Neuronal stem cell (in vitro differentiated cells): ENCODE measurements at regions not wholly inside any gene's neighbourhood (a gene's known extent, or its start where the extent isn't known, plus 50 kb on each side); places are given as distances from the start of the nearest gene placed in this dataset.

Experiments used
- DNase-seq: peaks from one replicate; pipeline ENCODE4 v3.0.0-alpha.2; 2013; ENCODE audit warnings: low spot score
- H2AFZ ChIP-seq: one replicate; pipeline ENCODE4 v1.6.1; 2013; ENCODE audit warnings: mild to moderate bottlenecking, low read length, inconsistent platforms
- H2AK5ac ChIP-seq: 2 replicates; pipeline ENCODE4 v1.6.1; 2013; ENCODE audit warnings: low read depth, mild to moderate bottlenecking, inconsistent platforms, low read length, moderate library complexity, mixed read lengths
- H2BK120ac ChIP-seq: 2 replicates; pipeline ENCODE4 v1.6.1; 2013; ENCODE audit warnings: low read depth, mild to moderate bottlenecking, inconsistent platforms, low read length, moderate library complexity, mixed read lengths
- H2BK12ac ChIP-seq: one replicate; pipeline ENCODE4 v1.6.1; 2013; ENCODE audit warnings: low read length, inconsistent platforms
- H2BK15ac ChIP-seq: 2 replicates; pipeline ENCODE4 v1.6.1; 2013; ENCODE audit warnings: mild to moderate bottlenecking, low read length, inconsistent platforms, mixed read lengths
- H2BK5ac ChIP-seq: one replicate; pipeline ENCODE4 v1.6.1; 2013; ENCODE audit warnings: inconsistent platforms, mild to moderate bottlenecking, low read length, moderate library complexity
- H3K14ac ChIP-seq: one replicate; pipeline ENCODE4 v1.6.1; 2013; ENCODE audit warnings: low read length, inconsistent platforms
- H3K18ac ChIP-seq: 2 replicates; pipeline ENCODE4 v1.6.1; 2013; ENCODE audit warnings: low read length, inconsistent platforms
- H3K23ac ChIP-seq: 2 replicates; pipeline ENCODE4 v1.6.1; 2013; ENCODE audit warnings: low read depth, mild to moderate bottlenecking, mixed read lengths, low read length, inconsistent platforms; ENCODE audit not compliant: poor library complexity
- H3K27ac ChIP-seq: replicated peaks from 3 replicates; pipeline ENCODE4 v1.5.1; 2013; ENCODE audit warnings: low read length, inconsistent platforms
- H3K27me3 ChIP-seq, 3 experiments: 2 replicates each; pipeline ENCODE4 v1.6.1; 2013; ENCODE audit warnings: low read length in 3 of 3, mild to moderate bottlenecking in 2 of 3, inconsistent platforms in 1 of 3, low read depth in 1 of 3, mixed read lengths in 1 of 3, moderate library complexity in 1 of 3; ENCODE audit not compliant: control insufficient read depth in 3 of 3, insufficient read depth in 3 of 3
- H3K36me3 ChIP-seq, 2 donors: replicated peaks in 1 of 2; 2 replicates each; pipeline ENCODE4 v1.6.1; 2013; ENCODE audit warnings: low read length in 2 of 2; ENCODE audit not compliant: control insufficient read depth in 2 of 2, insufficient read depth in 2 of 2
- H3K4ac ChIP-seq: 2 replicates; pipeline ENCODE4 v1.6.1; 2013; ENCODE audit warnings: inconsistent platforms, mild to moderate bottlenecking, low read length, moderate library complexity
- H3K4me1 ChIP-seq, 2 donors: 1 replicate in 1 of 2; 2 replicates in 1 of 2; pipeline ENCODE4 v1.6.1; 2013; ENCODE audit warnings: low read length in 2 of 2, low read depth in 1 of 2; ENCODE audit not compliant: control insufficient read depth in 2 of 2, insufficient read depth in 1 of 2
- H3K4me2 ChIP-seq: one replicate; pipeline ENCODE4 v1.6.1; 2013; ENCODE audit warnings: mild to moderate bottlenecking, low read length, inconsistent platforms; ENCODE audit not compliant: insufficient read depth, poor library complexity, severe bottlenecking
- H3K4me3 ChIP-seq, 2 donors: 2 replicates each; pipeline ENCODE4 v1.5.1; 2013; ENCODE audit warnings: low read length in 2 of 2, mild to moderate bottlenecking in 2 of 2, inconsistent platforms in 1 of 2, moderate library complexity in 1 of 2
- H3K79me1 ChIP-seq: one replicate; pipeline ENCODE4 v1.6.1; 2013; ENCODE audit warnings: low read depth, mild to moderate bottlenecking, inconsistent platforms, low read length, moderate library complexity
- H3K9ac ChIP-seq: one replicate; pipeline ENCODE4 v1.6.1; 2013; ENCODE audit warnings: mild to moderate bottlenecking, low read depth, low read length, inconsistent platforms; ENCODE audit not compliant: poor library complexity
- H3K9me3 ChIP-seq, 2 donors: replicated peaks in 1 of 2; 2 replicates each; pipeline versions ENCODE3 to v1.6.1; 2013; ENCODE audit warnings: low read length in 2 of 2, mild to moderate bottlenecking in 2 of 2, inconsistent platforms in 1 of 2, low read depth in 1 of 2, mixed read lengths in 1 of 2, moderate library complexity in 1 of 2; ENCODE audit not compliant: control insufficient read depth in 2 of 2, insufficient read depth in 1 of 2
- H4K8ac ChIP-seq: one replicate; pipeline ENCODE4 v1.6.1; 2013; ENCODE audit warnings: low read depth, mild to moderate bottlenecking, inconsistent platforms, low read length, moderate library complexity
- H4K91ac ChIP-seq: one replicate; pipeline ENCODE4 v1.6.1; 2013; ENCODE audit warnings: low read length, low read depth, mild to moderate bottlenecking, inconsistent platforms; ENCODE audit not compliant: poor library complexity
- WGBS, 2 donors: extraction: QIAGEN DNeasy Blood & Tissue Kit; methylation state at CpG; one replicate each; pipeline ENCODE4 v1.1.7; 2013; ENCODE audit warnings: missing lambda C conversion rate in 2 of 2, mixed read lengths in 1 of 2; ENCODE audit not compliant: insufficient read length in 2 of 2, insufficient replicate concordance in 1 of 2; ENCODE audit errors: extremely low coverage in 2 of 2; 5-methylcytosine and 5-hydroxymethylcytosine counted together

GRCh38 chr3:3237979-3238378 lies 58.5 kb upstream of the CRBN start:
- Histone ChIP-seq H3K4me1 (no peaks in the 10 kb centered on the region), H2AK5ac (no peak overlapping the region), H3K27me3 (no peaks in the 10 kb centered on the region), H3K23ac (no peak overlapping the region), H3K14ac (no peak overlapping the region), H4K8ac (no peak overlapping the region), H2AFZ (no peak overlapping the region), H4K91ac (no peak overlapping the region), H2BK120ac (no peak overlapping the region), H3K4ac (no peak overlapping the region), H3K36me3 (no peaks in the 10 kb centered on the region), H3K79me1 (no peaks in the 10 kb centered on the region), H2BK15ac (no peak overlapping the region), H3K4me2 (no peak overlapping the region), H3K27ac (no peak overlapping the region), H2BK12ac (no peak overlapping the region), H2BK5ac (no peak overlapping the region), H3K18ac (no peak overlapping the region), H3K9ac (no peak overlapping the region), H3K9me3 (peaks cover 0 to 4% of the 10 kb centered on the region in 2 donors), H3K4me3 (no peak overlapping the region)
- no CpG with 5 or more reads among the region's 2 CpGs for WGBS, 2 donors
- DNase-seq = no peak

GRCh38 chr3:3232251-3232650 lies 52.8 kb upstream of the CRBN start:
- no peak overlapping the region for H3K4ac ChIP-seq
- no peak overlapping the region for H2BK15ac ChIP-seq
- no peak overlapping the region for H2BK5ac ChIP-seq
- H3K14ac ChIP-seq = no peak overlapping the region
- no peak overlapping the region for H4K8ac ChIP-seq
- H2BK12ac ChIP-seq = no peak overlapping the region
- H3K27ac ChIP-seq = no peak overlapping the region
- no peaks in the 10 kb centered on the region for H3K4me1 ChIP-seq
- H3K36me3 ChIP-seq = no peaks in the 10 kb centered on the region
- no peak overlapping the region for H2AFZ ChIP-seq
- H3K18ac ChIP-seq = no peak overlapping the region
- H2BK120ac ChIP-seq = no peak overlapping the region
- peaks cover 0 to 5% of the 10 kb centered on the region in 2 donors for H3K9me3 ChIP-seq
- no peak for DNase-seq
- no peak overlapping the region for H3K9ac ChIP-seq
- H3K4me2 ChIP-seq = no peak overlapping the region
- H4K91ac ChIP-seq = no peak overlapping the region
- no peaks in the 10 kb centered on the region for H3K79me1 ChIP-seq
- H2AK5ac ChIP-seq = no peak overlapping the region
- H3K27me3 ChIP-seq = no peaks in the 10 kb centered on the region
- no peak overlapping the region for H3K23ac ChIP-seq
- H3K4me3 ChIP-seq = no peak overlapping the region
